ENCODE measurements at regions not wholly inside any gene's neighbourhood (a gene's known extent, or its start where the extent isn't known, plus 50 kb on each side); places are given as distances from the start of the nearest gene placed in this dataset.

DNA sequence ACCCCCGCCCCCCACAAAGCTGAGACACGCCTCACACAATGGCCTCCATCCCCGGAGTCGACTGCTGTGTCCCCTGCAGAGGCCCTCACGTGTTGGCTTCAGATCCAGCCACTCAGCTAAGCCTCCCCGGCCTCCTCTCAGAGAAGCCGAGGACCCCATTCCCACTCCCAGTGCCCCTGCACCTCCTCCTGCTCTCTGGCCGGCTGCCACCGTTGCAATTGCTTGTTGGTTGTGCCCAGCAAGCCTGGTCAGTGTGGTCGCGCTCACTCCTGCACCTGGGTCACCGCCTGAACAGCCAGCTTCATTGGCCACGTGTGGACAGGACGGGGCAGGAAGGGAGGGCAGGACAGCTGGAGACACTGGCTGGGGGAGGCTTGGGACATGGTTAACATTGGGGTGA is 191.5 kb upstream of the SALL3 start:
- no peaks in the 10 kb centered on the region for H3K4me1 ChIP-seq (ENCODE audit: control insufficient read depth, insufficient read depth, low read length, unreplicated experiment)
- no peak overlapping the region for H3K27ac ChIP-seq (ENCODE audit: low read depth, low read length)
- H3K27me3 ChIP-seq (ENCODE audit: insufficient read depth, low read length) = no peaks in the 10 kb centered on the region
- no peak overlapping the region for H2AFZ ChIP-seq (ENCODE audit: low read length, unreplicated experiment)
- no peaks in the 10 kb centered on the region for H3K79me2 ChIP-seq (ENCODE audit: control insufficient read depth, insufficient read depth, low read length, unreplicated experiment)
- no peaks in the 10 kb centered on the region for H3K36me3 ChIP-seq (ENCODE audit: insufficient read depth, low read length)
- no peak overlapping the region for H3K4me3 ChIP-seq (ENCODE audit: low read depth, low read length)

DNA sequence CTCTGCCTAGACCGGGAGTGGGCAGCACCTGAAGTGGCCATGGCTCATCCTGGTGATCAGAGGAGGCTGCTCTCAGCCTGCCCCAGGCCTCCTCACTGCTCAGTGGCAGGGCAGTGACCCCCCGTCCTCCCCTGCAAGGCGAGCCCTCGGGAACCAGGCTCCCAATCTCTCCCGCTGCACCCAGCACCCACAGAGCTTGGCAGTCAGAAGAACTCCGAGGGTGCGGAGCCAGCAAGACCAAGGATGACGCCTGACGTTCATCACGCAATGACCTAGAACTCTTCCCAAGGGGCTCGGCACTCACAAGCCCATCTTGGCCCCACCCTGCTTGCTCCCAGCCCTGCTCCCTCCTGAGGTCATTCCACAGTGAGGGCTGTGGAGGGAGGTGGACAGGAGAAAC is 189.8 kb upstream of the SALL3 start:
- Histone ChIP-seq H3K36me3 (ENCODE audit: insufficient read depth, low read length) (no peaks in the 10 kb centered on the region), H2AFZ (ENCODE audit: low read length, unreplicated experiment) (no peak overlapping the region), H3K79me2 (ENCODE audit: control insufficient read depth, insufficient read depth, low read length, unreplicated experiment) (no peaks in the 10 kb centered on the region), H3K27me3 (ENCODE audit: insufficient read depth, low read length) (no peaks in the 10 kb centered on the region), H3K4me1 (ENCODE audit: control insufficient read depth, insufficient read depth, low read length, unreplicated experiment) (no peaks in the 10 kb centered on the region), H3K27ac (ENCODE audit: low read depth, low read length) (no peak overlapping the region), H3K4me3 (ENCODE audit: low read depth, low read length) (no peak overlapping the region)

DNA sequence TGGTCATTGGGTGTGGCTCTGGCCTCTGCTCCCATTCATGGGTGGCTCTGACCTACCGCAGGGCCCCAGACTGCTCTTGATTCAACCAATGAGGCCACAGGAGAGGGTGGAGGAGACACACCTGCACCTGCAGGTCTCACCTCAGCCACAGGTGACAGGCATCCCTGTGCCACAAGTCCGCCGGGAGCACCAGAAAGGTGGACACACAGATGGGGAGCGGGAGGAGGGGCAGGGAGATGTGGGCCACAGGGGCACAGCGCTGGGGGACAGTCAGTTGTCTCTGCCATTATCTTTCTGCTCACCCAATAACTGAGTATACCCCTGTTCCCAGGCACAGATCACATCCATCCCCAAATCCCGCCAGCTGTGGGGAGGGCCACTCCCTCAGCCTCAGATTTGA is 189.1 kb upstream of the SALL3 start:
- Histone ChIP-seq H2AFZ (ENCODE audit: low read length, unreplicated experiment) (no peak overlapping the region), H3K36me3 (ENCODE audit: insufficient read depth, low read length) (no peaks in the 10 kb centered on the region), H3K27me3 (ENCODE audit: insufficient read depth, low read length) (no peaks in the 10 kb centered on the region)

DNA sequence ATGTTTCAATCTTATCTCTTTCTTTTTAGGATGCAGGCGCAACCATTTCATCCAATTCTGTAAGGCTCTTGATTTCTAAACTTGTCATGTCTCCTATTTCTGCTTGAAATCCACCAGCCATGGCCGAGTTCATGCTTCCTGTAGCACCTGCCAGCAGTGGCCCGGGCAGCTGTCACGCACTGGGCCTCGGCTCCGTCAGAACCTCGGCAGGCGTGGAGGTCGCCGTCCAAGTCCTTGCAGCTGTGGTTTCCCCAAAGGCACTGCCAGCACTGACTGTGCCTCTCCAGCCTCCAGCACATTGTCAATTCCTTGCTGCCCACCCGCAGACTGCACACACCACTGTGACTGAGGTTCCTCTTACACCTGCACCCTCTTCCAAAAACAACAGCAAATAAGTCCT is 188.7 kb upstream of the SALL3 start:
- no peak overlapping the region for H3K27ac ChIP-seq (ENCODE audit: low read depth, low read length)
- H3K36me3 ChIP-seq (ENCODE audit: insufficient read depth, low read length) = no peaks in the 10 kb centered on the region
- no peaks in the 10 kb centered on the region for H3K79me2 ChIP-seq (ENCODE audit: control insufficient read depth, insufficient read depth, low read length, unreplicated experiment)
- H3K27me3 ChIP-seq (ENCODE audit: insufficient read depth, low read length) = no peaks in the 10 kb centered on the region
- no peak overlapping the region for H3K4me3 ChIP-seq (ENCODE audit: low read depth, low read length)
- H3K4me1 ChIP-seq (ENCODE audit: control insufficient read depth, insufficient read depth, low read length, unreplicated experiment) = no peaks in the 10 kb centered on the region
- H2AFZ ChIP-seq (ENCODE audit: low read length, unreplicated experiment) = no peak overlapping the region

More for the DNA sequence above, 189.1 kb upstream of the SALL3 start:
- H3K79me2 ChIP-seq (ENCODE audit: control insufficient read depth, insufficient read depth, low read length, unreplicated experiment) = no peaks in the 10 kb centered on the region
- no peaks in the 10 kb centered on the region for H3K4me1 ChIP-seq (ENCODE audit: control insufficient read depth, insufficient read depth, low read length, unreplicated experiment)
- no peak overlapping the region for H3K27ac ChIP-seq (ENCODE audit: low read depth, low read length)
- H3K4me3 ChIP-seq (ENCODE audit: low read depth, low read length) = no peak overlapping the region

DNA sequence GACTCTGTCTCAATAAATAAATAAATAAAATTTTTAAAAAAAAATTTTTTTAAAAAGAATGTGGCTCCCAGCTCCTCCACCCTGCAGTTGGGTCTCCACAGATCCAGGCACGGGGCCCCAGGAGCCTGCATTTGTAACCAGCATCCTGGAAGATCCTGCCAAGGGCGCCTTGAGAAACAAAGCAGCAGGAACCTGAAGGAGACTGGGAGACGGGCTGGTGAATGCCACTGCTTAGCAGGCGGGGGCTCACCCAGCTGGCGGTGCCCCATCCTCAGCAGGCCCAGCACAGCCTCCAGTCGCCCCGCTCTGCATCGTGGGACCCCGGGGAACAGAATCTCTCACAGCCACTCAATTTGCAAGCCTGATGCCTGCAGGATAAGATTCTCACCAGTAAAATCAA is 187.5 kb upstream of the SALL3 start:
- Histone ChIP-seq H2AFZ (ENCODE audit: low read length, unreplicated experiment) (no peak overlapping the region), H3K36me3 (ENCODE audit: insufficient read depth, low read length) (no peaks in the 10 kb centered on the region), H3K27me3 (ENCODE audit: insufficient read depth, low read length) (no peaks in the 10 kb centered on the region), H3K27ac (ENCODE audit: low read depth, low read length) (no peak overlapping the region), H3K79me2 (ENCODE audit: control insufficient read depth, insufficient read depth, low read length, unreplicated experiment) (no peaks in the 10 kb centered on the region), H3K4me3 (ENCODE audit: low read depth, low read length) (no peak overlapping the region), H3K4me1 (ENCODE audit: control insufficient read depth, insufficient read depth, low read length, unreplicated experiment) (no peaks in the 10 kb centered on the region)

DNA sequence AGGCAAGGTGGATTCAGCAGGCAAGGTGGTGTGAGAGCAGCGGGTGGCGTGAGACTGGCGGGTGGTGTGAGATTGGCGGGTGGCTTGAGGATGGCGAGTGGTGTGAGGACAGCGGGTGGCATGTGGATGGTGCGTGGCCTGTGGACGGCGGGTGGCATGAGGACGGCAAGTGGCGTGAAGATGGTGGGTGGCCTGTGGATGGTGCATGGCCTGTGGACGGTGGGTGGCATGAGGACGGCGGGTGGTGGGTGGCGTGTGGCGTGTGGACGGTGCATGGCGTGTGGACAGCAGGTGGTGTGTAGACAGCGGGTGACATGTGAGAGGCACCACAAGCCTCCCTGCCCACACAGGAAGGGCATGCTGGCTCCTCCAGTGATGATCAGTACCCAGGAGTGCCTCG is 186.9 kb upstream of the SALL3 start:
- Histone ChIP-seq H3K4me3 (ENCODE audit: low read depth, low read length) (no peak overlapping the region), H3K79me2 (ENCODE audit: control insufficient read depth, insufficient read depth, low read length, unreplicated experiment) (no peaks in the 10 kb centered on the region), H3K4me1 (ENCODE audit: control insufficient read depth, insufficient read depth, low read length, unreplicated experiment) (no peaks in the 10 kb centered on the region), H2AFZ (ENCODE audit: low read length, unreplicated experiment) (no peak overlapping the region), H3K27ac (ENCODE audit: low read depth, low read length) (no peak overlapping the region), H3K27me3 (ENCODE audit: insufficient read depth, low read length) (no peaks in the 10 kb centered on the region), H3K36me3 (ENCODE audit: insufficient read depth, low read length) (no peaks in the 10 kb centered on the region)

DNA sequence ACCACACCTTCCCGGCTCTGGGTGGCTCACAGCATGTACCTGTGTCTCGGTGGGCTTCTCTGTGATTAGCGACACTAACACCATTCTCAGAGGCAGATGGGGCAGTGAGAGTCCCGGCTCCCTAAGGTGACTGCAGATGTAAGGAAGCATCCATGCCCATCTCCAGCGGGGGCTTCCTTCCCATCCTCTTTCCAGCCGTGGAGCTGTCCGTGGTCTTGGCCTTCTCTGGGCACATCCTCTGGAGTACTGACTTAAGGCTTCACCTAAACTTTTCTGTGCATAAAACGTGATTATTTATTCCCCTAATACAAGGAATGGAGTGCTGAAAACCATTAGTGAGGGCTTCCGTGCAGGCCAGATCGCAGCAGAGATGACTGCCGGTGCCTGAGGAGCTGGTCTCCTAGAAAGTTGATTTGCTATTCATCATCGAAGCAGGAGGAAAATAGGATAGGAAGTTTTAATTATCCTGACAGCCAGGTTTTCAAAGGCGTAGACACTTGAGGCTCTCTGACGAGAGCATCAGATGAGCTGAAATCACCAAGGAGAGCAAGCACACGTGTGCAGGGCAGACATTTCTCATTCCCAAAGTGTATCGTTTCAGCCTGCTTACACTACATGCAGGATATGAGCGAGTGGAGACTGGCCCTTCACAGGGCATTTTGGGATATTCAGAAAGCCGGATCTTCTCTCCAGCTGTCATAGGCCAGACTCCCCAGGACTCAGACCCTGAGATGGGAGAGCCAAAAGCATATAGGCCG is 186.1 kb upstream of the SALL3 start:
- Histone ChIP-seq H3K27me3 (ENCODE audit: insufficient read depth, low read length) (no peaks in the 10 kb centered on the region), H3K4me1 (ENCODE audit: control insufficient read depth, insufficient read depth, low read length, unreplicated experiment) (no peaks in the 10 kb centered on the region), H3K4me3 (ENCODE audit: low read depth, low read length) (no peak overlapping the region), H3K36me3 (ENCODE audit: insufficient read depth, low read length) (no peaks in the 10 kb centered on the region), H2AFZ (ENCODE audit: low read length, unreplicated experiment) (no peak overlapping the region), H3K27ac (ENCODE audit: low read depth, low read length) (no peak overlapping the region), H3K79me2 (ENCODE audit: control insufficient read depth, insufficient read depth, low read length, unreplicated experiment) (no peaks in the 10 kb centered on the region)

DNA sequence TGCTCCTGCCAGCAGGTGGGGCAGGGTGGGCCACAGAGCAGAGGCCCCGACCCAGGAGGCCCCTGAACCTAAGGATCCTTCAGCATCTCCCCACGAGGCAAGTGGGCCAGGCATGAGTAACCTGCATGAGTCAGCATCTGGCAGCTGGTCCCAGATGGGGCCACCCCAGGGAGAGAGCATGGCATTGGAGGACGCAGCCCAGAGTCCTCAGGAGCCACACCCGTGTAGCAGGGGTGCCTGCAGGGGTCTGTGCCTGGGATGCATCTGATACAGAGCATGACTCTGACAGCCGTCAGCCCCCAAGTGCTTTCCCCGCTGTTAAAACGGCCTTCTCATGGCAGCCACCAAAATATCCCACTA is 185.6 kb upstream of the SALL3 start:
- H3K4me1 ChIP-seq (ENCODE audit: control insufficient read depth, insufficient read depth, low read length, unreplicated experiment) = no peaks in the 10 kb centered on the region
- H3K4me3 ChIP-seq (ENCODE audit: low read depth, low read length) = no peak overlapping the region
- H3K27me3 ChIP-seq (ENCODE audit: insufficient read depth, low read length) = no peaks in the 10 kb centered on the region

DNA sequence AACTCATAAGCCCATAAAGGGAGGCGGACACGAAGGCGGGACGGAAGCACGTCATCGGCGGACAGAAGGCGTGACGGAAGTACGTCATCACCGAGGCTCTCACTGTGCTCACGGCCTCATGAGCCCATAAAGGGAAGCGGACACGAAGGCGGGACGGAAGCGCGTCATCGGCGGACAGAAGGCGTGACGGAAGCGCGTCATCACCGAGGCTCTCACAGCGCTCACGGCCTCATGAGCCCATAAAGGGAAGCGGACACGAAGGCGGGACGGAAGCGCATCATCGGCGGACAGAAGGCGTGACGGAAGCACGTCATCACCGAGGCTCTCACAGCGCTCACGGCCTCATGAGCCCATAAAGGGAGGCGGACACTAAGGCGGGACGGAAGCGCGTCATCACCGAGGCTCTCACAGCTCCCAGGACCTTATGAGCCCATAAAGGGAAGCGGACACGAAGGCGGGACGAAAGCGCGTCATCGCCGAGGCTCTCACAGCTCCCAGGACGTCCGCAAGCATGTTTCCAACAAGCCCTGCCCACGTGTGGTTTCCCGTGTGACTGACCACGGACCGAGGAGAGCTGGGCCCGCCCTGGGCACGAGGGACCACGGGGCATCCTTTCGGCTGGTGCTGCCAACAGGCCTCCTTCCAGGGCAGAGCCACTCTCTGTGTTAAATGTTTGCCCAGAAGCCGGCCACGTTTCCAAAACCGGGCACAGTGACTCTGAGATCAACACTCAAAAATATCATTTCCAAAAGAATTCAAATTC is 182.7 kb upstream of the SALL3 start:
- H3K4me3 ChIP-seq (ENCODE audit: low read depth, low read length) = no peak overlapping the region
- no peaks in the 10 kb centered on the region for H3K4me1 ChIP-seq (ENCODE audit: control insufficient read depth, insufficient read depth, low read length, unreplicated experiment)
- no peaks in the 10 kb centered on the region for H3K27me3 ChIP-seq (ENCODE audit: insufficient read depth, low read length)
- no peak overlapping the region for H2AFZ ChIP-seq (ENCODE audit: low read length, unreplicated experiment)
- H3K27ac ChIP-seq (ENCODE audit: low read depth, low read length) = no peak overlapping the region
- H3K79me2 ChIP-seq (ENCODE audit: control insufficient read depth, insufficient read depth, low read length, unreplicated experiment) = no peaks in the 10 kb centered on the region
- no peaks in the 10 kb centered on the region for H3K36me3 ChIP-seq (ENCODE audit: insufficient read depth, low read length)

More for the DNA sequence above, 185.6 kb upstream of the SALL3 start:
- Histone ChIP-seq H3K79me2 (ENCODE audit: control insufficient read depth, insufficient read depth, low read length, unreplicated experiment) (no peaks in the 10 kb centered on the region), H3K27ac (ENCODE audit: low read depth, low read length) (no peak overlapping the region), H3K36me3 (ENCODE audit: insufficient read depth, low read length) (no peaks in the 10 kb centered on the region), H2AFZ (ENCODE audit: low read length, unreplicated experiment) (no peak overlapping the region)

DNA sequence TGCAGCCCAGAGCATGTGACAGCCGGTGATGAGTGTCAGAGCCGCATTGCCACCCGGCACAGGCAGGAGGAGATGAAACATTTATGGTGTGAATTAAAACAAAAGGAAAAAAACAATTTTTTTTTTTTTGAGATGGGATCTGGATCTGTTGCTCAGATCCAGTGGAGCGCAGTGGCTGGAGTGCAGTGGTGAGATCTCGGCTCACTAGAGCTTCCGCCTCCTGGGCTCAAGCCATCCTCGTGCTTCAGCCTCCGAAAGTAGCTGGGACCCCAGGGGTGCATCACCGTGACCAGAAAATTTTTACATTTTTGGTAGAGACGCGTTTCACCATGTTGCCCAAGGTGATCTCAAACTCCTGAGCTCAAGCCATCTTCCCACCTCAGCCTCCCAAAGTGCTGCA is 182.1 kb upstream of the SALL3 start:
- no peak overlapping the region for H3K4me3 ChIP-seq (ENCODE audit: low read depth, low read length)
- H3K4me1 ChIP-seq (ENCODE audit: control insufficient read depth, insufficient read depth, low read length, unreplicated experiment) = no peaks in the 10 kb centered on the region
- no peak overlapping the region for H2AFZ ChIP-seq (ENCODE audit: low read length, unreplicated experiment)
- H3K27ac ChIP-seq (ENCODE audit: low read depth, low read length) = no peak overlapping the region
- no peaks in the 10 kb centered on the region for H3K36me3 ChIP-seq (ENCODE audit: insufficient read depth, low read length)
- no peaks in the 10 kb centered on the region for H3K79me2 ChIP-seq (ENCODE audit: control insufficient read depth, insufficient read depth, low read length, unreplicated experiment)
- H3K27me3 ChIP-seq (ENCODE audit: insufficient read depth, low read length) = no peaks in the 10 kb centered on the region
